GM23248 (cell line): ENCODE measurements at regions not wholly inside any gene's neighbourhood (a gene's known extent, or its start where the extent isn't known, plus 50 kb on each side); places are given as distances from the start of the nearest gene placed in this dataset.

Experiments used
- EZH2 ChIP-seq: fragments of 200-600 bp; sonication (generic); IDR thresholded peaks from 2 replicates; pipeline ENCODE4 v1.6.1; 2018; ENCODE audit warnings: antibody characterized with exemption, mild to moderate bottlenecking; ENCODE audit not compliant: insufficient read depth, poor library complexity, severe bottlenecking
- EZH2phosphoT487 ChIP-seq: fragments of 200-600 bp; sonication (generic); IDR thresholded peaks from 2 replicates; pipeline ENCODE4 v1.6.1; 2018; ENCODE audit warnings: antibody characterized with exemption, moderate library complexity, mild to moderate bottlenecking, low read depth; ENCODE audit not compliant: insufficient read depth

DNA sequence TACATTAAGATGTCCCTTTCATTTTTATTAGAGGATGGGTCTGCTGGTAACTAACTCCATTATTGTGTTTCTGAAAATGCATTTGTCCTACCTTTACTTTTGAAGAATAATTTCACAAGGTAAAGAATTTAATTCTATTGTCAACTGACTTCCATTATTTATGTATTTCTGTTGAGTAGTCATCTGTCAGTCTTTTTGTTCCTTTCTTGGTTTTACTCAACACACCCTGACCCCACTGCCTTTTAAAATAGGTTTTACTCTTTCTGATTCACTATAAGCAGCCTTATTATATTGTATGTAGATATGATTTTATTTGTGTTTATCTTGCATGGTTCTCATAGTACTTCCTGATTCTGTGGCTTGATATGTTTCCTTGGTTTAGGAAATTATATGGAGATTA, 237.5 kb downstream of the TGFB2 start:
- TF ChIP-seq EZH2phosphoT487: no peak
- TF ChIP-seq EZH2: no peak
